HG02759 (cell line): ENCODE measurements at regions not wholly inside any gene's neighbourhood (a gene's known extent, or its start where the extent isn't known, plus 50 kb on each side); places are given as distances from the start of the nearest gene placed in this dataset.

ENCODE experiments used
- ATAC-seq: cut with Tn5 transposase; IDR thresholded peaks from one replicate; pipeline ENCODE4 v1.9.1; 2021; ENCODE audit warnings: mild to moderate bottlenecking, moderate library complexity; ENCODE audit not compliant: unreplicated experiment

- ATAC-seq, result no peak
Measured at GRCh38 chr21:21715266-21715969, 717.2 kb downstream of the NCAM2 start.

DNA sequence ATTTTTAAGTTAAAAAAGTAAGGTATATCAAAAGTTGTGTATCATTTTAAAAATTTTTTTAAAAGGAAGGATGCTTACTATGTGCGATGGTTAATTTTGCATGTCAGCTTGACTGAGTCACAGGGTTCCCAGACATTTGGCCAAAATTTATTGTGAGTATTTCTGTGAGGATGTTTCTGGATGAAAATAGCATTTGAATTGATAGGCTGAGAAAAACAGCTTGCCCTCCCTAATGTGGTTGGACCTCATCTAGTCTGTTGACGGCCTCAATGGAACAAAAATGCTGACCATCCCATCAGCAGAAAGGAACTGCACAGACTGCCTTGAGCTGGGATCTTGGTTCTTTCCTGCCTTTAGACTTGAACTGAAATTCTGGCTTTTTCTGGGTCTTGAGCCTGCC, 724.5 kb downstream of the NCAM2 start:
- ATAC-seq, result no peak

DNA sequence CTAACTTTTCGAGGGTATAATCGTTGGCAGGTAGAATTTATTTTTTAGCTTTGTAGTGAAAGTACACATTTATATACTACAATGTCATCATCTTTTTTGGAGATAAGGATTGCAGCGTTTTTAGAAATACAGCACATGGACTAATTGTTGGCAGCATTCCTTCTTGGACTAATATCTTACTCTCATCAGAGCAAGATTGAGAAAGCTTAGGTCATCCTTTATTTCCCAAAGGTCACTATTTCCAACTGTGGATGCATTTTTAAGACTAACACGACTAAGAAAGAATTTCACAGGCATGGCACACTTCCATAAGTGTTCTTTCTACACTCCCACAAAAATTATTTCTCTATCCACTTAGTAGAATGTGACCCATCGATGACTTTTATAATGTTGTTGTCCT, 732.3 kb downstream of the NCAM2 start:
- no peak for ATAC-seq

GRCh38 chr21:21731626-21732025, 733.4 kb downstream of the NCAM2 start:
- ATAC-seq, result no peak

GRCh38 chr21:21734088-21734487, 735.9 kb downstream of the NCAM2 start:
- ATAC-seq, result no peak

- no peak for ATAC-seq
Measured at GRCh38 chr21:21737186-21737585, 739.0 kb downstream of the NCAM2 start.

DNA sequence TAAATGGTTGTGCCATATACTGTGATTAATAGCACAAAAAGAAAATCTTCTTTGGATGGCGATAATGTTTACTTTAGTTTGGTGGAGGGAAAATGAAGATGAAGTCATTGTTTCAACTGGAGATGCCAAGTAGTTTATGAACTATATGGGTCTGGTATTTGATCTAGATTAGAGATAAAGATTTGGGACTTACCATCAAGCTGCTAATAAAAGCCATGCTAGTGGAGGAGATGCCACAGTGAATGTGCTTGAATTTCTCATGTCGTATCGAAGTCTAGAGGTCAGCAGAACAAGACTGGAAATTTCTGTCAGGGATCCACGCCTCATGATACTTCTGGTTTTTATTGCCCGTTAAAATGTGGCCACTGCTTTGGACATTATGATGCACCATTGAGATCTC, 742.0 kb downstream of the NCAM2 start:
- no peak for ATAC-seq

- ATAC-seq, result no peak
Measured at GRCh38 chr21:21750124-21750825, 752.1 kb downstream of the NCAM2 start.

- ATAC-seq, result no peak
Measured at GRCh38 chr21:21751286-21751685, 753.1 kb downstream of the NCAM2 start.

DNA sequence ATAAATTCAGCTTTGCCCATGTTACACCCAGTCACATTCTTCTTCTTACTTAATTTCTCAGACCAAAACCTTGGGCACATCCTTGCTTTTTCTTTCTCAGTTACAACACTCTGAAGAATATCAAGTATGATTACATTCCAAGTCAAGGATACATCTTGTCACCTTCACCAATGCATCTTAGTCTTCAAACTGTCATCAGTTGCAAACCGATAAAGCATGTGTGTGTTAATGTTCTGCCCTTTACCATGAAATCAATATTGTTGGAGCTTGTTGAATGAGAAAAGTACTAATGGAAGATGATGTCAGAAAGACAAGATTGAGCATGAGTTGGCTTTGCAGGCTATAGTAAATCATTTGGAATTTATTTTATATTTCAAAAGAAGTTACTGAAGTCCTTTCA, 764.6 kb downstream of the NCAM2 start:
- ATAC-seq, result no peak

GRCh38 chr21:21764281-21764680, 766.1 kb downstream of the NCAM2 start:
- ATAC-seq, result no peak

- ATAC-seq, result no peak
Measured at GRCh38 chr21:21767276-21767675, 769.1 kb downstream of the NCAM2 start.

- ATAC-seq, result no peak
Measured at GRCh38 chr21:21788591-21788990, 790.4 kb downstream of the NCAM2 start.

DNA sequence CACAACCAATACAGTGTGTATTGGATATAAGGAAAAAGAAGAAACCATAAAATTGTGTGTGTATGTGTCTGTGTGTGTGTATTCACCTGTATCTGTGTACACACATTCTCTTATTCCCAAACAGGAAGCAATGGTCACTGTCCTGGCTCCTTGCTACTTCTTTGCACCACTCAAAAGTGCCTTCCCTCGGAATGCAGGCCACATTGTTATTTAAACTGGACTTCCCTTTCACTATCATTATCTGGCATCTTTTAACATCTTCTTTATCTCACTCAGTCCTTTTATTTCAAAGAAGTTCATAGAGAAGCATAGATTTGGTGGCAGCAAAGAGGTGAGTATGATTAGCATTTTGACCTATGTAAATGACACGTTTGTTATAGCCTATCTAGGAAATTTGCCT, 803.7 kb downstream of the NCAM2 start:
- no peak for ATAC-seq

DNA sequence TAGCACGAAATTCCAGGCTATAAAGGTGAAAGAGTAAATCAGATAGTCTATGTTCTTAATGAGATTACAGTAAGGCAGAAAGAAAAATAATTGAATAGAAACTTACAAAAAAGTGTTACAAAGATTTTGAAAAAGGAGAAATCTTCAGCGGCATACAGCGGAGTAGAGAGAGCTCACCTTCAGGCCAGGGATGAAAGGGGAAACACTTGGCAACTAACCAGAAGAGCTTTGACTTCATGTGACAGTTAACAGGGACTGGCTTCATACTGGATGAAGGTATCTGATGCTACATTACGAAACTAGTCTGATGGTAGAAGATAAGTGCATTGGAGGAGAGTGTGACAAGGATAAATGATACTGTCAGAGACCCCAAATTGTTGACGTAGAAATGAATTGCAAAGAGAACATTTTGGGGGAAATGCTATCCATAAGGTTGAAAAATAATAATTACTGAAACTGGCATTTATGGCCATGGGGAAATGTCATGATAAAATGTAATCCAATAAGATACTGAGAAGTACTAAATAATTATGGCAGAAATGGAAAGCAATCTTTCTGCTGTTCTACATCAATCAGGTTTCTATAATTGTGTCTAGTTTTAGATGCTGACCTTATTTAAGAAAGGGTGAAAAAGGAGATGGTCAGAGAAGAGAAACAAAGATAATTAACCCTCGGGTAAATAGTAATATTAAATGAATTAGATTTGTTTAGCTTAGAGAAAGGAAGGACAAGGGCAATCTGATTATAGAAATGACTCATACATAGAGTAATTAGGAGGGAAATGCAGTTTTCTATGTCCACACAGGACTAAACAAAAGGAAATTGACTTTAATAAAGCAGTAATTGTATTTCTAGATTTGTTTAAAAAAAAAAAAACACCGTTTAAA, 808.7 kb downstream of the NCAM2 start:
- no peak for ATAC-seq

- no peak for ATAC-seq
Measured at GRCh38 chr21:21807598-21807903, 809.3 kb downstream of the NCAM2 start.

- ATAC-seq, result no peak
Measured at GRCh38 chr21:21813289-21813688, 815.1 kb downstream of the NCAM2 start.

- ATAC-seq, result no peak
Measured at GRCh38 chr21:21813934-21814333, 815.7 kb downstream of the NCAM2 start.

GRCh38 chr21:21816778-21817177, 818.6 kb downstream of the NCAM2 start:
- no peak for ATAC-seq

GRCh38 chr21:21818898-21819297, 820.7 kb downstream of the NCAM2 start:
- no peak for ATAC-seq

DNA sequence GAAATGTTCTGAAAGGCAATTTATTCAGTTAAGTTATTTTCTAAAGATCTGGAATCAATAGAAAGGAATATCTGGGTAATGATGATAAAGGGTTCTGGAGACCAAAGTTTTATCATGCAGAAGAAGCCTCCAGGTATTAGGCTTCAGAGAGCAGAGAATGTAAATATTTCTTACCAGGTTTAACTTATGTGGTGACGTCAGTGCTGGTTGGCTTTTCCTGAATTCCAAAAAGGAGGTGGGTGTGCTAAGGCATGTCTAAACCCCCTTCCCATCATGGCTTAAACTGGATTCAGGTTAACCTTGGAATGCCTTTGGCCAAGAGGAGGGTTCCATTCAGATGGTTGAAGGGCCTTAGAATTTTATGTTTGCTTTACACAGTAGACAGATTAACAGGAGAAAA, 829.9 kb downstream of the NCAM2 start:
- ATAC-seq, result no peak

DNA sequence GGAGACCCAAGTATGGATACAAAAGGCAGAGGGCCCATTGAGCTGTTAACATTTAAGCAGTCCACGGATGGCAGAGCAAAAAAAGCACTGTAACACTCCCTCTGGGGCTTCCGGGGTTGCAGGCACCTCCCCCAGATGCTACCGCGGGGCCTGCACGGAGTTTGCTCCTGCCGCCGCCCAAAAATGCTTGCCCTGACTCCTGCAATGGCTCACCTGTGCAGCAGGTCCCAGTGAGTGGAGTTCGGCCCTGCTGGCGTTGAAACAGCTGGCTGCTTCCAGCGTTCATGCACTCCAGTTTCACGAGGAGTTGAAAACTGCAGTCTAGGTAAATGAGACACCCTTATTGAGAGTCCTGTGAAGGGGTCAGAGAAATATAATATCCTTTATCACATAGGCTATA, 832.8 kb downstream of the NCAM2 start:
- no peak for ATAC-seq
